ENCODE measurements at regions not wholly inside any gene's neighbourhood (a gene's known extent, or its start where the extent isn't known, plus 50 kb on each side); places are given as distances from the start of the nearest gene placed in this dataset.

GRCh38 chr1:8203056-8203455 lies 114.9 kb upstream of the SLC45A1 start:
- DNase-seq (ENCODE audit: low read depth) = no peak

- no peak for DNase-seq (ENCODE audit: low read depth)
These were observed 115.6 kb upstream of the SLC45A1 start for GRCh38 chr1:8202182-8202905.

DNA sequence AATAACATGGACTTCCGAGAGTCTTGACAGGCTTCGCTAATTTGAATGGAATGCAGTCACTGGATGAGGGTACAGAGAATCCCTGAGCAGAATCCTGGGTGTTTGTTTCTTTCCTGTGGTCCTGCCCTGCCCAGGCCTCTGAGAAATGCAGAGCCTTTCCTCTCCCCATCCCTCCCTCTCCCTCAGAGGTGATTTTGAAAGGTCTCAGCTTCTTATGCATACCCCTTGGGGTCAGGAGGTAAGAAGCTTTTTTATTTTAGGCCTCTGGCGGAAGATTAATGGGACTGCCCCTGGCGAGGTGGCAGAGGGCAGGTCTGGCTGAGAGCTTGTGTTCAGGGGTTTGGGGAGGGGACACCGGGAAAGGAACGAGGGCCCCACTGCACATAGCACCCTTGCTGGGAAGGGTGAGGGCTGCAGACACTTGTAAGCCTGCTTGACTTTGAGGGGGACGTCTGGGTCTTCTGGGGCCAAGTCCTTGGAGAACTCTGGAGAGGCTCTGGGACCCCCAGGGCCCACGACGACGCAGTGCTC lies 116.5 kb upstream of the SLC45A1 start:
- no peak for DNase-seq (ENCODE audit: low read depth)

- no peak for DNase-seq (ENCODE audit: low read depth)
These were observed 117.4 kb upstream of the SLC45A1 start for GRCh38 chr1:8200317-8201115.

DNA sequence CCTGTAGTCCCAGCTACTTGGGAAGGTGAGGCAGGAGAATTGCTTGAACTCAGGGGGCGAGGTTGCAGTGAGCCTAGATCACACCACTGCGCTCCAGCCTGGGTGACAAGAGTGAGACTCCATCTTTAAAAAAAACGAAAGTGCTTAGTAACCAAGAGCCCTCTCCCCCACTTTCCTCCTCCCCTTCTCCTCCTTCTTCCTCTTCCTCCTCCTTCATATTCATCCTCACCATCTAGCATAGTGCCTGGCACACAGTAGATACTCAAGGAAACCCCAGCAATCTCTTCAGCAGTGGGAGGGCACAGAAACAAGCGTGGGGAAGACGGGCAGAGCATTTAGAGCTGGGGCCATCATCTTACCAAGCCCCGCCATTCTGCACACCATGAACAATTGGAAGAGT lies 119.4 kb upstream of the SLC45A1 start:
- no peak for DNase-seq (ENCODE audit: low read depth)

- DNase-seq (ENCODE audit: low read depth) = no peak
These were observed 120.2 kb upstream of the SLC45A1 start for GRCh38 chr1:8197493-8198282.

DNA sequence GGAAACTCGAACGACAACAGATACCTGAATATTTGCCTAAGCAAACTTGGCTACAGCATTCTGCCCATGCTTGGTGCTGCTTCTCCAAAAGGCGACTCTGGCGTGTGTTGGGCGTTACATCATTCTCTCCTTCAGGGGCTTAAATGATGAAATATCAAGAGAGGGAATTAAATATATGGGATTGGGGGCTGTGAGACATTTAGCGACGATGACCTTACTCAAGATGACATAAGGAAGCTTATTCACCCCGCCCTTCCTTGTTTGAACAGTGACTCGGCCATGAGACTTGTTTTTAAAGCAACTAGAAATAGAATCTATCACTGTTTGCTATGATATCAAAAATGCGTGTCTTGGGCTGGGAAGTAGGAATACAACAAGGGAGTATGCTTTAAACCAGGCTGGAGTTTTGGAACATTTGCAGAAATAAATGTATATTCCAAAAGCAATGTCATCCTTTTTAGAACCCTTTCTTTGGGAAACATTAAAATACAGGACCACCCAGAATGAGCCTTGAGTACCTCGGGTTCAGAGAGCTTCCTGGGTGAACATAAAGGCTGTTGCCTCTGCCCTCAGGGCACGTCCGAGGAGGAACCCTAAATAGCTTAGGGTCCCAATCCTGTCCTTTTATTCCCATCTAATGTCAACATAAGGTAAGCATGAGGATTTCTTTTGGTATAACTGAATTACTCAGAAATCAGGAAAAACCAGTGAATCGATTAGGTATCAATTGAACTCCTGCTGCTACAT lies 123.3 kb upstream of the SLC45A1 start:
- no peak for DNase-seq (ENCODE audit: low read depth)

DNA sequence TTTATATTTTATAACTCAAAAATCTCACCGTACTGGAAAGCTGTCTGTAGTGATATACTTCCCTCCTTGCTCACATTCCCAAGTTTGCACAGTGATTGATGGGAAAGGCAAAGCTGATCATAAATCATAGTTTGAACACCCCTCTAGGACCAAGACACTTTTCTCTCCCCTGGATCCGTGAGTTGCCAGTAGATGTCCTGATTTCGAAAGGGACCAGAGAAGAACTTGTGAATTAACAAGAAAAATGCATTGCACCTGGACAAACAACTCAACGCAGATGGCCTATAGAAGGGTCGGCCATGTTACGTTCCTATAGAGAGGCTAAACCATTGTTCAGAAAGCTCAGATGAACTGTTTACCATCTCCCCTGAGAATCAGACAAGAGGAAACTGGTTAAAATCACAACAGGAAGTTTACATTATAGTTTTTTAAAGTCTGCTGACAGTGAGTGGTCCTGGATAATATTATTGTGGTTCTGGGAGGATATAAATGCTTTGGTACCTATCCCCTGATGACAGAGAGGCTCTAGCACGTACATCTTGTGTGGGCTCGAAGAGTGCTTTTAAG lies 124.0 kb upstream of the SLC45A1 start:
- DNase-seq (ENCODE audit: low read depth) = no peak

DNA sequence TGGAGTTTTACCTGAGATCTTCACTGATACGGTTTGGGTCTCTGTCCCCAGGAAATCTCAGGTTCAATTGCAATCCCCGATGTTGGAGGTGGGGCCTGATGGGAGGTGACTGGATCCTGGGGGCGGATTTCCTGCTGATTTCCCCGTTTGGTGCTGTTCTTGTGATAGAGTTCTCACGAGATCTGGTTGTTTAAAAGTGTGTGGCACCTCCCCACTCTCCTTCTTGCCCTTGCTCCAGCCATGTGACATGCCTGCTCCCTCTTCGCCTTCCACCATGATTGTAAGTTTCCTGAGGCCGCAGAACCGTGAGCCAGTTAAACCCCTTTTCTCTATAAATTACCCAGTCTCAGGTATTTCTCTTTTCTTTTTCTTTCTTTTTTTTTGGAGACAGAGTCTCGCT lies 126.4 kb upstream of the SLC45A1 start:
- no peak for DNase-seq (ENCODE audit: low read depth)

- DNase-seq (ENCODE audit: low read depth) = no peak
These were observed 127.9 kb upstream of the SLC45A1 start for GRCh38 chr1:8189931-8190483.

DNA sequence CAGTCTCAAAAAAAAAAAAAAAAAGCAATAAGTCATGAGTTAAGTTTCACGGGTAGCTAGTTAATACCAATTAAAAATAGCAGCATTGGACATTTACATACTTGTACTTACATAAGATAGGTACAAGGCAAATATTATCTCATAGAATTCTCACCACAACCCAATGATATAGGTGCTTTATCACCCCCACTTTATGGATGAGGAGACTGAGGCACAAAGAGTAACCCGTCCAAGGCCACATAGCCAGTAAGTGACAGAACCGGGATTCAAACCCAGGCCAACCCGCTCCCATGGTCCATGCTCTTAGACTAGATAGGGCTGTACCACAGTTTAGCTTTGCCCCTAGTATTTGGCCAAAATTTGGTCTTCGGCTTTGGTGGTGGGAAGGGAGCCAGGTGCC lies 132.5 kb upstream of the SLC45A1 start:
- no peak for DNase-seq (ENCODE audit: low read depth)

DNA sequence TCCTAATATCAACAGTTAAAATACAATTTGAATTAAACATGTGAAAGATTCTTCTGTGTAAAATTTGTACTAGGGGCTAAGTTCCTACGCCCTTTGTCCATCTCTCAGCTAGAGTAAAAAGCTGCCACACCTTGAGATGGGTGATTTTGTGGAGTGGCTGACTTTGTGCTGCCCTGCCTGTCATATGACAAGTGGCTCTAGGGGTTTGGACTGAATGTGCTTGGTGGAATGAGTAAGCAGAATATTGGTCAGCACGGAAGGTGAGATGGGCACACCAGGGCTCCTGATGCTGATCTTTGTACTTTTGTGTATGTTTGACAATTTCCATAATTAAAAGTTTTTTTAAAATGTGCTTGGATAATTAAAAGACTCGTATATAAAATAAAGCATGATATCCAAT lies 133.6 kb upstream of the SLC45A1 start:
- DNase-seq (ENCODE audit: low read depth) = no peak

- DNase-seq (ENCODE audit: low read depth) = no peak
These were observed 135.7 kb upstream of the SLC45A1 start for GRCh38 chr1:8182034-8182761.

DNA sequence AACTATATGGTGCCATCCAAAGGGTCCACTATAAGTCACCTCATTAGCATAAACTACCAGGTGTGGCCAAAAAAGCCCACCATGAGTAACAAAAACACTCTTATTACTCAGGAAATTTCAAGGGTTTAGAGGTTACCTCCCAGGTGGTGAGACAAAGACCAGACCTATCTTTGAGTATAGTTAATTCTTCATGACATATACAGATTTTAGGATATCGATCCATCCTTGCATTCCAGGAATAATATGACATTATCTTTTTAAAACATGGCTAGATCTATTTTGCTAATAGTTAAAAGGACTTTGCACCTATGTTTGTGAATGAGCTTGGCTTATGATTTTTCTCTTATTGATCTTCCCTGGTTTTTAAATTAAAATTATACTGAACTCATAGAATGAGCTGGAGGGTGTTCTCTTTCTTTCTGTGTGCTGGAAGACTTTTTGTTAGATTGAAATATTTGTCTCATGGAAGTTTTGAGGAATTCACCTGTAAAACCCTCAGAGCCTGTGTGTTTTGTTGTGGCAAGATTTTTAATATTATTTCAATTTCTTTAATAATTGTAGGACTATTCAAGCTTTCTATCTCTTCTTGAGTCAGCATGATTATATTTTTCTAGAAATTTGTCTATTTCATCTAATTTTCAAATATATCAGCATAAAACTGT lies 138.7 kb upstream of the SLC45A1 start:
- DNase-seq (ENCODE audit: low read depth) = no peak

GRCh38 chr1:8176279-8176678 lies 141.6 kb upstream of the SLC45A1 start:
- DNase-seq (ENCODE audit: low read depth) = no peak

- no peak for DNase-seq (ENCODE audit: low read depth)
These were observed 143.1 kb upstream of the SLC45A1 start for GRCh38 chr1:8174807-8175206.

DNA sequence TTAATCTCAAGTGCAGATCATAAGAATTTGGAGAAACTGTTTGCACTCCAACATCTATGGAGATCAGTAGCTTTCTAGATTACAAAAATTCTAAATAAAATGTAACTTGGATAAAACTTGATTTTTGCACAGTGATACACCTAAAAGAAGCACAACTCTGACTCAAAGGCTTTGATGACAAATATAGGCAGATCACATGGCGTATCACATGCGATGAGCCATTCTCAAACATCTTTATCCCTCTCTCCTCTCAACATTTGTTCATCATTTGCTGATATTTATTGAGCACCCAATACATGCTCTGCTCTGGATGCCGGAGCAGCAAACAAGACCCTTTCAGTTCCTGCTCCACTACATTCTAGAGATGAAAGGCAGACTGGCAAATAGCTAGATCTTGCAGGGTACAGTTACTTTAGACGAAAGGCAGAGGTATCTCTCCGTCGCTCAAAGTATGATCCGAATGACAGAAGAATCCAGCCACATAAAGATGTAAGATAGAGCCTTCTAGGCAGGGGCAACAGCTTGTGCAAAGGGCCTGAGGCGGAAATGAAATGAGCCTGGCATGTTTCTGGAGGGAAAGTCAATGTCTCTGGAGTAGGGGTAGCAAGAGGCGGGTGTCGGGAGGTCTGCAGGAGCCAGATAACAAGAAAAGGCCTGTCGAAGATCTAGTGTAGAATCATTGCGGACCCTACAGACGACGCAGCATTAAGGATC lies 145.8 kb upstream of the ERRFI1 start:
- no peak for DNase-seq (ENCODE audit: low read depth)

DNA sequence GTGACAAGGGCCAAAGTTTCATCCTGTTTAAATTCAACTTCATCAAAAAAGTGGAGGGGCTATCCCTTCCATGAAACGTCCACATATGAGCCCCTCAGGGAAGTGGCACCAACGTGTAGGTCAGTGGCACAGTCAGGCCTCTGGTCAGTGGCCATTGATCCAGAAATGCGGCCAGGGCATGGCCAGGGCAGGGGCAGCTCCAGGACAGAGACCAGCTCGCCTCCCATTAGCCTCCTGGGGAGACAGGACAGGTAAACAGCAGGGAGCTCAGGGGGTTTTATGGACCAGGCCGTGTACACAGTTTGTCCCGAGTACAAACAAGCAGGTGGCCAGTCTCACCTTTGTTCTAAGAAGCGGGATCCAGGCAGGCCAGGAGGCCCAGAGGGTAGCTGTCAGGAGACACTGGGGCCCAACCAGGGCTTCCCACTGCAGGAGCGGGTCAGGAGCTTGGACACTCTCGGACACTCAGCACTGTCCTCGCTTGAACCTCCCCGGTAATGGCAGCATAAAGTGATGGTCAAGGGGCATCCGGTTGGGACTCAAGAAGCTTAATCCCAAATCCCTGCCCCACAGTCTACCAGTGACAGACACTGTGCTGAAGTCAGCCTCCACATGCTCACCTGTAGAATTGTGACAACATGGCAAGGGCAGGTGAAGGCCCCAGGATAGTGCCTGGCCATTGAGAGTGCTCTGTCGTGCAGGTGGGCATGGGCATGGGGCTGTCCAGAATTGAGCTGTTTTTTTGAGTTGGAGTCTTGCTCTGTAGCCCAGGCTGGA lies 144.1 kb upstream of the ERRFI1 start:
- no peak for DNase-seq (ENCODE audit: low read depth)
